ENCODE measurements at regions not wholly inside any gene's neighbourhood (a gene's known extent, or its start where the extent isn't known, plus 50 kb on each side); places are given as distances from the start of the nearest gene placed in this dataset.

DNA sequence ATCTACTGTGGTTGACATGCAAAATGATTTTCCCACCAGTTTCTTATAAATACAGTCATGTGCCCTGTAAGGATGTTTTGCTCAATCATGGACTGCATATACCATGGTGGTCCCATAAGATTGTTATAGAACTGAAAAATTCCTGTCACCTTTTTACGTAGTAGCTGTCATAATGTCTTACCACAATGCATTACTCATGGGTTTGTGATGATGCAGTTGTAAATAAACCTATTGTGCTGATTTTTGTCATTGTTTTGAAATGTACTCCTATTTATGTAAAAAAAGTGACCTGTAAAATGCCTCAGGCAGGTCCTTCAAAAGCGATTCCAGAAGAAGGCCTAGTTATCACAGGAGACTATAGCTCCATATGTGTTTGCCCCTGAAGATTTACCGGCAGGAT, 695.4 kb upstream of the KIF2B start:
- no peak overlapping the region for H3K14ac ChIP-seq (replicated peaks; ENCODE audit: low read depth, low read length)
- dilution Hi-C loops (cut with HindIII; ENCODE audit: low sequenced_read_pairs, unreplicated experiment): no loop called here
- intact Hi-C loops (cut with micrococcal nuclease): no loop called here
- H3K27me3 ChIP-seq (ENCODE audit: control insufficient read depth, insufficient read depth, low read length): no peaks in the 10 kb centered on the region
- ChIA-PET CTCF (no interaction called here), POLR2A (ENCODE audit: unreplicated experiment) (no interaction called here)
- no peak overlapping the region for H3K9ac ChIP-seq (ENCODE audit: low read depth, low read length)
- no peak overlapping the region for H3K27ac ChIP-seq (ENCODE audit: insufficient read depth, low read length)
- no TSS peak for BruUV-seq (replicated peaks)
- no peaks in the 10 kb centered on the region for H3K36me3 ChIP-seq (ENCODE audit: control insufficient read depth, insufficient read depth, low read length)
- no peak overlapping the region for H4K5ac ChIP-seq (ENCODE audit: low read depth, low read length)
- ATAC-seq (ENCODE audit: low read depth) (no peak), DNase-seq (no peak)
- H4K8ac ChIP-seq (ENCODE audit: low read depth in 2 of 2, low read length in 2 of 2): no peak overlapping the region
- no peaks in the 10 kb centered on the region for H3K9me3 ChIP-seq (ENCODE audit: control insufficient read depth, insufficient read depth, low read length)
- H2BK120ac ChIP-seq (ENCODE audit: low read depth, low read length): no peak overlapping the region
- no peak for TF ChIP-seq NFE2L2 (IDR thresholded peaks at IDR 0.05; ENCODE audit: low read depth, low read length)
- no peak for TF ChIP-seq ELK1 (IDR thresholded peaks at IDR 0.05; ENCODE audit: borderline replicate concordance, low read depth, low read length)
- no peak for TF ChIP-seq CEBPB (IDR thresholded peaks at IDR 0.05; ENCODE audit: low read depth, low read length)
- TF ChIP-seq FOS (IDR thresholded peaks at IDR 0.05; ENCODE audit: low read depth, low read length): no peak
- TF ChIP-seq POLR2A (IDR thresholded peaks at IDR 0.05; ENCODE audit: low read depth, low read length): no peak
- TF ChIP-seq CHD1 (IDR thresholded peaks at IDR 0.05; ENCODE audit: low read depth, low read length): no peak
- TF ChIP-seq RCOR1 (IDR thresholded peaks at IDR 0.05; ENCODE audit: insufficient replicate concordance, low read length): no peak
- TF ChIP-seq SMC3 (IDR thresholded peaks at IDR 0.05; ENCODE audit: low read depth, low read length): no peak
- no peak for TF ChIP-seq MAZ (IDR thresholded peaks at IDR 0.05; ENCODE audit: borderline replicate concordance, low read depth, low read length)
- TF ChIP-seq BHLHE40 (IDR thresholded peaks at IDR 0.05; ENCODE audit: low read depth, low read length): no peak
- TF ChIP-seq MAFK (IDR thresholded peaks at IDR 0.05; ENCODE audit: low read depth, low read length): no peak
- no peak for TF ChIP-seq USF2 (IDR thresholded peaks at IDR 0.05; ENCODE audit: low read depth, low read length)
- TF ChIP-seq RAD21 (IDR thresholded peaks at IDR 0.05; ENCODE audit: low read length): no peak
- no peak for TF ChIP-seq RFX5 (IDR thresholded peaks at IDR 0.05; ENCODE audit: low read depth, low read length)
- TF ChIP-seq, protein P1, sequence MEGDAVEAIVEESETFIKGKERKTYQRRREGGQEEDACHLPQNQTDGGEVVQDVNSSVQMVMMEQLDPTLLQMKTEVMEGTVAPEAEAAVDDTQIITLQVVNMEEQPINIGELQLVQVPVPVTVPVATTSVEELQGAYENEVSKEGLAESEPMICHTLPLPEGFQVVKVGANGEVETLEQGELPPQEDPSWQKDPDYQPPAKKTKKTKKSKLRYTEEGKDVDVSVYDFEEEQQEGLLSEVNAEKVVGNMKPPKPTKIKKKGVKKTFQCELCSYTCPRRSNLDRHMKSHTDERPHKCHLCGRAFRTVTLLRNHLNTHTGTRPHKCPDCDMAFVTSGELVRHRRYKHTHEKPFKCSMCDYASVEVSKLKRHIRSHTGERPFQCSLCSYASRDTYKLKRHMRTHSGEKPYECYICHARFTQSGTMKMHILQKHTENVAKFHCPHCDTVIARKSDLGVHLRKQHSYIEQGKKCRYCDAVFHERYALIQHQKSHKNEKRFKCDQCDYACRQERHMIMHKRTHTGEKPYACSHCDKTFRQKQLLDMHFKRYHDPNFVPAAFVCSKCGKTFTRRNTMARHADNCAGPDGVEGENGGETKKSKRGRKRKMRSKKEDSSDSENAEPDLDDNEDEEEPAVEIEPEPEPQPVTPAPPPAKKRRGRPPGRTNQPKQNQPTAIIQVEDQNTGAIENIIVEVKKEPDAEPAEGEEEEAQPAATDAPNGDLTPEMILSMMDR (conservative IDR thresholded peaks at IDR 0.05; ENCODE audit: low read depth, low read length): no peak
- TF ChIP-seq MXI1 (IDR thresholded peaks at IDR 0.05; ENCODE audit: borderline replicate concordance, low read depth, low read length): no peak
- no CpG with 5 or more reads among the region's 3 CpGs for WGBS, 2 experiments (ENCODE audit: extremely low coverage in 2 of 2, insufficient read length in 1 of 2)
- H2BK5ac ChIP-seq (ENCODE audit: low read depth, low read length, poor library complexity, severe bottlenecking): no peak overlapping the region
- no peaks in the 10 kb centered on the region for H4K20me1 ChIP-seq (ENCODE audit: insufficient read depth, low read length)
- H3K79me1 ChIP-seq (ENCODE audit: low read depth in 1 of 2, low read length in 2 of 2): no peaks in the 10 kb centered on the region
- no peak overlapping the region for H2AK9ac ChIP-seq (replicated peaks; ENCODE audit: low read depth, low read length, poor library complexity)
- no peak overlapping the region for H2BK20ac ChIP-seq (ENCODE audit: low read depth, low read length)
- no peak overlapping the region for H4K91ac ChIP-seq (ENCODE audit: insufficient read depth, low read depth, low read length)
- no peaks in the 10 kb centered on the region for H3K4me1 ChIP-seq (ENCODE audit: control insufficient read depth, insufficient read depth, low read length)
- no peak overlapping the region for H3K18ac ChIP-seq (ENCODE audit: low read depth, low read length)
- H3K23ac ChIP-seq (ENCODE audit: low read depth, low read length): no peak overlapping the region
- no peak overlapping the region for H3K56ac ChIP-seq (ENCODE audit: extremely low read depth, insufficient read depth, low read length)
- no peak overlapping the region for H2BK15ac ChIP-seq (ENCODE audit: low read depth, low read length)
- no peak overlapping the region for H2AK5ac ChIP-seq (ENCODE audit: low read depth, low read length)
- in situ Hi-C loops (cut with MboI; ENCODE audit: low sequenced_read_pairs): no loop called here
- no peak overlapping the region for H2AFZ ChIP-seq (replicated peaks; ENCODE audit: low read length, poor library complexity)
- no peak overlapping the region for H3K4me2 ChIP-seq (ENCODE audit: low read depth, low read length)
- no peak overlapping the region for H3K4ac ChIP-seq (ENCODE audit: low read depth, low read length)
- H3K9me1 ChIP-seq (ENCODE audit: insufficient read depth, low read length): no peaks in the 10 kb centered on the region
- H3K4me3 ChIP-seq (ENCODE audit: insufficient read depth, low read depth, low read length): no peak overlapping the region

All from IMR-90 (cell line).